SK-N-SH (cell line): ENCODE measurements at regions not wholly inside any gene's neighbourhood (a gene's known extent, or its start where the extent isn't known, plus 50 kb on each side); places are given as distances from the start of the nearest gene placed in this dataset.

Experiments used
- CTCF ChIA-PET: fragments of 300-600, 350-600 bp; formaldehyde crosslinking; extraction: SDS; loops from one replicate; lab custom pipeline; 2021; lab: Yijun Ruan, JAX
- POLR2A ChIA-PET: fragments of 350-600 bp; sonication (Branson Sonifier 250); formaldehyde crosslinking; extraction: SDS; loops from one replicate; lab custom pipeline; 2020; ENCODE audit warnings: antibody characterized with exemption, inconsistent platforms; lab: Yijun Ruan, JAX
- DNase-seq: peaks from one replicate; pipeline ENCODE4 v3.0.0; 2012
- H2AFZ ChIP-seq: fragments of 200-600 bp; sonication (generic); 2 replicates; pipeline ENCODE4 v1.8.1; 2016; ENCODE audit warnings: antibody characterized with exemption, mild to moderate bottlenecking, low read depth
- H3F3A ChIP-seq: fragments of 200-600 bp; sonication (generic); replicated peaks from 2 replicates; pipeline ENCODE3; 2016; ENCODE audit warnings: antibody characterized with exemption, mild to moderate bottlenecking; ENCODE audit not compliant: insufficient read depth
- H3K27ac ChIP-seq, 2 experiments: fragments of 200-500 bp in 1 of 2; fragments of 200-600 bp in 1 of 2; sonication (Bioruptor generic) in 1 of 2; sonication (generic), shearing (Covaris generic) in 1 of 2; 2 replicates each; pipeline versions ENCODE4 v1.5.1 to v1.6.1; 2014 to 2016; ENCODE audit warnings: low read depth in 2 of 2, inconsistent platforms in 1 of 2, low read length in 1 of 2, mild to moderate bottlenecking in 1 of 2, mixed read lengths in 1 of 2
- H3K27me3 ChIP-seq: fragments of 200-600 bp; sonication (generic), shearing (Covaris generic); 2 replicates; pipeline ENCODE4 v1.6.1; 2016; ENCODE audit warnings: mixed run types; ENCODE audit not compliant: insufficient read depth
- H3K36me3 ChIP-seq, 2 experiments: fragments of 200-500 bp in 1 of 2; fragments of 200-600 bp in 1 of 2; sonication (Bioruptor generic) in 1 of 2; sonication (generic) in 1 of 2; replicated peaks in 1 of 2; 2 replicates each; pipeline versions ENCODE3 to v1.5.1; 2014 to 2016; ENCODE audit warnings: low read length in 1 of 2, mild to moderate bottlenecking in 1 of 2; ENCODE audit not compliant: insufficient read depth in 2 of 2, control insufficient read depth in 1 of 2
- H3K4me1 ChIP-seq, 2 experiments: fragments of 200-500 bp in 1 of 2; fragments of 200-600 bp in 1 of 2; sonication (Bioruptor generic) in 1 of 2; sonication (generic), shearing (Covaris generic) in 1 of 2; 2 replicates each; pipeline versions ENCODE4 v1.5.1 to v1.6.1; 2014 to 2016; ENCODE audit warnings: low read depth in 1 of 2, low read length in 1 of 2, mixed run types in 1 of 2; ENCODE audit not compliant: insufficient read depth in 2 of 2, control insufficient read depth in 1 of 2
- H3K4me2 ChIP-seq: fragments of 200-600 bp; sonication (generic), shearing (Covaris generic); 2 replicates; pipeline ENCODE4 v1.6.1; 2017; ENCODE audit warnings: mixed run types
- H3K4me3 ChIP-seq, 2 experiments: fragments of 200-500 bp in 1 of 2; fragments of 200-600 bp in 1 of 2; sonication (Bioruptor generic) in 1 of 2; sonication (generic), shearing (Covaris generic) in 1 of 2; 2 replicates each; pipeline versions ENCODE4 v1.5.1 to v1.8.1; 2014 to 2016; ENCODE audit warnings: low read depth in 2 of 2, inconsistent platforms in 1 of 2, low read length in 1 of 2, mild to moderate bottlenecking in 1 of 2, mixed read lengths in 1 of 2, moderate library complexity in 1 of 2
- H3K79me2 ChIP-seq: fragments of 200-600 bp; sonication (generic); 2 replicates; pipeline ENCODE4 v1.8.1; 2017; ENCODE audit warnings: mild to moderate bottlenecking; ENCODE audit not compliant: insufficient read depth
- H3K9ac ChIP-seq: fragments of 200-600 bp; sonication (generic); 2 replicates; pipeline ENCODE4 v1.6.1; 2017; ENCODE audit warnings: mixed run types
- H3K9me2 ChIP-seq: fragments of 200-600 bp; sonication (generic); 2 replicates; pipeline ENCODE4 v1.6.1; 2017; ENCODE audit warnings: mixed run types
- H3K9me3 ChIP-seq: fragments of 200-600 bp; sonication (generic); 2 replicates; pipeline ENCODE4 v1.6.1; 2017; ENCODE audit warnings: mixed run types, mild to moderate bottlenecking, moderate library complexity
- H4K20me1 ChIP-seq: fragments of 200-600 bp; sonication (generic); 2 replicates; pipeline ENCODE4 v1.6.1; 2017; ENCODE audit warnings: mild to moderate bottlenecking, mixed run types; ENCODE audit not compliant: insufficient read depth
- EP300 ChIP-seq, 2 experiments: IDR thresholded peaks; 2 replicates each; pipeline versions ENCODE4 v1.4.0 to v1.6.1; 2012; ENCODE audit warnings: borderline replicate concordance in 1 of 2, low read depth in 1 of 2, low read length in 1 of 2
- EZH2phosphoT487 ChIP-seq: fragments of 200-600 bp; sonication (generic); IDR thresholded peaks from 2 replicates; pipeline ENCODE4 v1.6.1; 2017; ENCODE audit warnings: low read depth, mixed run types, mild to moderate bottlenecking, antibody characterized with exemption, moderate library complexity, borderline replicate concordance
- RCOR1 ChIP-seq: fragments of 150-350 bp; IDR thresholded peaks from 2 replicates; pipeline ENCODE4 v1.6.1; 2017; ENCODE audit warnings: antibody characterized with exemption, low read length
- REST ChIP-seq: IDR thresholded peaks from 2 replicates; pipeline ENCODE4 v1.6.1; 2012; ENCODE audit warnings: mild to moderate bottlenecking, low read depth, low read length, moderate library complexity
- RXRA ChIP-seq: IDR thresholded peaks from 2 replicates; pipeline ENCODE4 v1.4.0; 2012; ENCODE audit warnings: low read depth, mild to moderate bottlenecking, borderline replicate concordance
- SIN3A ChIP-seq: IDR thresholded peaks from 2 replicates; pipeline ENCODE4 v1.6.1; 2012; ENCODE audit warnings: low read depth, mild to moderate bottlenecking, low read length, moderate library complexity, borderline replicate concordance
- SMC3 ChIP-seq: IDR thresholded peaks from 2 replicates; pipeline ENCODE4 v1.6.1; 2012; ENCODE audit warnings: low read depth, low read length, improper control_type of control experiment
- TCF12 ChIP-seq: IDR thresholded peaks from 2 replicates; pipeline ENCODE4 v1.4.0; 2012
- TEAD4 ChIP-seq: IDR thresholded peaks from 2 replicates; pipeline ENCODE4 v1.4.0; 2012; ENCODE audit warnings: mild to moderate bottlenecking, borderline replicate concordance; ENCODE audit not compliant: insufficient read depth
- USF1 ChIP-seq: IDR thresholded peaks from 2 replicates; pipeline ENCODE4 v1.4.0; 2012; ENCODE audit warnings: low read depth, borderline replicate concordance
- USF2 ChIP-seq: fragments of 150-350 bp; IDR thresholded peaks from 2 replicates; pipeline ENCODE4 v1.6.1; 2017; ENCODE audit warnings: antibody characterized with exemption, low read length, low read depth, borderline replicate concordance
- YY1 ChIP-seq: IDR thresholded peaks from 2 replicates; pipeline ENCODE4 v1.4.0; 2012; ENCODE audit warnings: low read depth, mild to moderate bottlenecking
- ZBTB33 ChIP-seq: IDR thresholded peaks from 2 replicates; pipeline ENCODE4 v1.4.0; 2012; ENCODE audit warnings: low read depth, borderline replicate concordance
- WGBS: methylation state at CpG from one replicate; pipeline ENCODE4 v1.1.6; 2017; ENCODE audit warnings: low lambda C conversion rate; 5-methylcytosine and 5-hydroxymethylcytosine counted together
- TF ChIP-seq, protein P1 (sequence below): IDR thresholded peaks from 2 replicates; pipeline ENCODE4; 2012
- TF ChIP-seq, protein P2 (sequence below): fragments of 200-600 bp; sonication (generic); IDR thresholded peaks from 2 replicates; pipeline ENCODE4 v1.6.1; 2017; ENCODE audit warnings: antibody characterized with exemption, mild to moderate bottlenecking, moderate library complexity

DNA sequence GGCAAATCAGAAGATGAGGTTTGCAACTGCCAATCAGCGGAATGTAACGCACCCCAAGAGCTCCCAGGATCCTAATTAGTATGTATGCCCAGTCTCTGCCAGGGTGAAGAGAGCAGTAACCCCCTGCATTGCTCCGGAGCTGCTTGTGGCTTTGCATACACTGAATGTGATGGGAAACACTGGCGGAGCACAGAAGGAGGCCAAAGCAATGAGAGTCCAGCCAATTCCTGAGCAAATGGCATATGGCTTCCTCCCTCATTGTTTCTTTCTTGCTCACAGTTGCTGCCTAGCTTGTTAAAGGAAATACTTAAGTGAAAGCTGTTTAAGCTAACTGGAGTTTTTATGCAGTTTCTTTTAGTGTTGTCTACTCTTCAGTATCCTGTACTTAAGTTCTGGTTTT lies 343.5 kb upstream of the NT5C1B start:
- H3K9ac ChIP-seq = no peak overlapping the region
- no peak for DNase-seq
- ChIA-PET CTCF (no interaction called here), POLR2A (no interaction called here)
- 92% methylated on average over 4 of the region's 4 CpGs for WGBS
- no peak overlapping the region for H3K4me2 ChIP-seq
- H3F3A ChIP-seq = peaks cover 3% of the 10 kb centered on the region
- no peaks in the 10 kb centered on the region for H3K9me2 ChIP-seq
- TF ChIP-seq SMC3 (no peak), RCOR1 (no peak), EZH2phosphoT487 (no peak), SIN3A (no peak)
- no peaks in the 10 kb centered on the region for H3K9me3 ChIP-seq
- H3K4me1 ChIP-seq = peaks cover 0 to 4% of the 10 kb centered on the region in 2 experiments; a peak in 2 of 4 replicates
- H3K4me3 ChIP-seq = no peak overlapping the region
- no peaks in the 10 kb centered on the region for H3K79me2 ChIP-seq
- no peak overlapping the region for H2AFZ ChIP-seq
- no peaks in the 10 kb centered on the region for H3K36me3 ChIP-seq
- H3K27ac ChIP-seq = no peak overlapping the region
- no peaks in the 10 kb centered on the region for H3K27me3 ChIP-seq
- no peaks in the 10 kb centered on the region for H4K20me1 ChIP-seq

DNA sequence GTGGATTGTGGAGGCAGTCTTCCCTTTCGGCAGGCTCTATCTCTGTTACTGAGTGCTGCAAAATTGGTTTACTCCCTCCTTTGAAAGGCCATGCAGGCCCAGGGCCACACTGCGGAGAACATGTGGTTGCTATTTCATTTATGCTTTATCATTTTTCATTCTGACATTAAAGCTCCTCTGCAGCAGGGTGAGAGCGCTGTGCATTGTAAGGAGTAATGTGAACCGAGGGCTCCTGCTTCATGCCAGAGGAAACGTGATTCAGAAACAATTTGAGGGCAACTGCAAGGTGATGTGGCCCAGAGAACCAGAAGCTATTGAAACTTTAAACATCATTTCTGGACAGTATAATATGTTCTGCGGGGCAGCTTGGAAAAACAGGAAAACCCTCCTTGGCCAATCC lies 341.6 kb upstream of the NT5C1B start:
- Histone ChIP-seq H2AFZ (no peak overlapping the region), H3K9me3 (no peaks in the 10 kb centered on the region), H4K20me1 (no peaks in the 10 kb centered on the region), H3K4me2 (peak overlapping the region; percentile 14; the same call in 1 of the 2 replicates), H3K9ac (no peak overlapping the region), H3F3A (no peaks in the 10 kb centered on the region), H3K27me3 (no peaks in the 10 kb centered on the region), H3K9me2 (no peaks in the 10 kb centered on the region), H3K79me2 (no peaks in the 10 kb centered on the region), H3K36me3 (no peaks in the 10 kb centered on the region), H3K27ac (peak overlapping the region in 1 of 2 experiments; percentile 65; a peak in 1 of 4 replicates), H3K4me3 (no peak overlapping the region), H3K4me1 (peaks cover 2 to 4% of the 10 kb centered on the region in 2 experiments)
- ChIA-PET POLR2A (no interaction called here), CTCF (interaction anchor here (1.0 to 2.0 kb wide), 3 partner anchors 9 to 181 kb away, joined by 3 to 9 read pairs (median 5); no protein-coding TSS in a partner anchor)
- DNase-seq = peak; percentile 23
- WGBS = 50% methylated on average over 6 of the region's 6 CpGs
- TF ChIP-seq USF1 (no peak), ZBTB33 (no peak), TCF12 (peak; percentile 91), EP300 (IDR thresholded peaks at IDR 0.05; ENCODE audit: borderline replicate concordance in 1 of 2, low read depth in 1 of 2, low read length in 1 of 2) (peak; percentile 63 to 68; a peak in 3 of 4 replicates), YY1 (no peak), USF2 (no peak), REST (no peak), RXRA (no peak), TEAD4 (0 out of 2 replicates have a peak, but pooled peaks have one; percentile 42), SIN3A (peak; percentile 78; the same call in 1 of the 2 replicates)
- TF ChIP-seq, protein P1, sequence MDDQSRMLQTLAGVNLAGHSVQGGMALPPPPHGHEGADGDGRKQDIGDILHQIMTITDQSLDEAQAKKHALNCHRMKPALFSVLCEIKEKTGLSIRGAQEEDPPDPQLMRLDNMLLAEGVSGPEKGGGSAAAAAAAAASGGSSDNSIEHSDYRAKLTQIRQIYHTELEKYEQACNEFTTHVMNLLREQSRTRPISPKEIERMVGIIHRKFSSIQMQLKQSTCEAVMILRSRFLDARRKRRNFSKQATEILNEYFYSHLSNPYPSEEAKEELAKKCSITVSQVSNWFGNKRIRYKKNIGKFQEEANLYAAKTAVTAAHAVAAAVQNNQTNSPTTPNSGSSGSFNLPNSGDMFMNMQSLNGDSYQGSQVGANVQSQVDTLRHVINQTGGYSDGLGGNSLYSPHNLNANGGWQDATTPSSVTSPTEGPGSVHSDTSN = peak; percentile 88
- TF ChIP-seq, protein P2, sequence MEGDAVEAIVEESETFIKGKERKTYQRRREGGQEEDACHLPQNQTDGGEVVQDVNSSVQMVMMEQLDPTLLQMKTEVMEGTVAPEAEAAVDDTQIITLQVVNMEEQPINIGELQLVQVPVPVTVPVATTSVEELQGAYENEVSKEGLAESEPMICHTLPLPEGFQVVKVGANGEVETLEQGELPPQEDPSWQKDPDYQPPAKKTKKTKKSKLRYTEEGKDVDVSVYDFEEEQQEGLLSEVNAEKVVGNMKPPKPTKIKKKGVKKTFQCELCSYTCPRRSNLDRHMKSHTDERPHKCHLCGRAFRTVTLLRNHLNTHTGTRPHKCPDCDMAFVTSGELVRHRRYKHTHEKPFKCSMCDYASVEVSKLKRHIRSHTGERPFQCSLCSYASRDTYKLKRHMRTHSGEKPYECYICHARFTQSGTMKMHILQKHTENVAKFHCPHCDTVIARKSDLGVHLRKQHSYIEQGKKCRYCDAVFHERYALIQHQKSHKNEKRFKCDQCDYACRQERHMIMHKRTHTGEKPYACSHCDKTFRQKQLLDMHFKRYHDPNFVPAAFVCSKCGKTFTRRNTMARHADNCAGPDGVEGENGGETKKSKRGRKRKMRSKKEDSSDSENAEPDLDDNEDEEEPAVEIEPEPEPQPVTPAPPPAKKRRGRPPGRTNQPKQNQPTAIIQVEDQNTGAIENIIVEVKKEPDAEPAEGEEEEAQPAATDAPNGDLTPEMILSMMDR = no peak
